ENCODE measurements at regions not wholly inside any gene's neighbourhood (a gene's known extent, or its start where the extent isn't known, plus 50 kb on each side); places are given as distances from the start of the nearest gene placed in this dataset.

- no peak for DNase-seq (ENCODE audit: low read depth)
- no peak for TF ChIP-seq CTCF (conservative IDR thresholded peaks at IDR 0.05; ENCODE audit: low read depth, low read length)
- H3K4me3 ChIP-seq (ENCODE audit: low read length) = no peak overlapping the region
These were observed 204.2 kb downstream of the BMP7 start for GRCh38 chr20:57062241-57062640.

- H3K4me3 ChIP-seq (ENCODE audit: low read length) = no peak overlapping the region
- DNase-seq (ENCODE audit: low read depth) = no peak
- TF ChIP-seq CTCF (conservative IDR thresholded peaks at IDR 0.05; ENCODE audit: low read depth, low read length) = no peak
These were observed 203.7 kb downstream of the BMP7 start for GRCh38 chr20:57062696-57063270.

- no peak overlapping the region for H3K4me3 ChIP-seq (ENCODE audit: low read length)
- no peak for DNase-seq (ENCODE audit: low read depth)
- TF ChIP-seq CTCF (conservative IDR thresholded peaks at IDR 0.05; ENCODE audit: low read depth, low read length) = no peak
These were observed 201.6 kb downstream of the BMP7 start for GRCh38 chr20:57064836-57065235.

- H3K4me3 ChIP-seq (ENCODE audit: low read length) = no peak overlapping the region
- DNase-seq (ENCODE audit: low read depth) = no peak
- TF ChIP-seq CTCF (conservative IDR thresholded peaks at IDR 0.05; ENCODE audit: low read depth, low read length) = no peak
These were observed 200.8 kb downstream of the BMP7 start for GRCh38 chr20:57065646-57066045.

GRCh38 chr20:57066126-57066900 is 200.1 kb downstream of the BMP7 start:
- H3K4me3 ChIP-seq (ENCODE audit: low read length) = no peak overlapping the region
- DNase-seq (ENCODE audit: low read depth) = no peak
- TF ChIP-seq CTCF (conservative IDR thresholded peaks at IDR 0.05; ENCODE audit: low read depth, low read length) = no peak

GRCh38 chr20:57069442-57069841 is 197.0 kb downstream of the BMP7 start:
- TF ChIP-seq CTCF (conservative IDR thresholded peaks at IDR 0.05; ENCODE audit: low read depth, low read length) = no peak
- H3K4me3 ChIP-seq (ENCODE audit: low read length) = no peak overlapping the region
- DNase-seq (ENCODE audit: low read depth) = no peak

GRCh38 chr20:57070296-57070695 is 196.1 kb downstream of the BMP7 start:
- DNase-seq (ENCODE audit: low read depth) = no peak
- no peak overlapping the region for H3K4me3 ChIP-seq (ENCODE audit: low read length)
- no peak for TF ChIP-seq CTCF (conservative IDR thresholded peaks at IDR 0.05; ENCODE audit: low read depth, low read length)

Measured in retinal pigment epithelial cell (primary cell).